Stimulated activated effector memory CD8-positive, alpha-beta T cell treated with anti-CD3 and anti-CD28 coated beads, Interleukin-12 subunit alpha, Interleukin-12 subunit beta, amount 100 ng/mL, for 72 hours (primary cell): ENCODE measurements at regions not wholly inside any gene's neighbourhood (a gene's known extent, or its start where the extent isn't known, plus 50 kb on each side); places are given as distances from the start of the nearest gene placed in this dataset.

Experiments used
- ATAC-seq: fragments of 150-1000 bp; cut with Tn5 transposase; 2 replicates; pipeline ENCODE4 v1.10.0; 2021
- DNase-seq, 2 donors: peaks; one replicate each; pipeline ENCODE4 v3.0.0; 2021 to 2022; ENCODE audit warnings: low spot score in 2 of 2
- H3K27ac Mint-ChIP-seq: one replicate; pipeline ENCODE4 v1.8.0; 2022; ENCODE audit warnings: mild to moderate bottlenecking, mixed read lengths
- H3K36me3 Mint-ChIP-seq: one replicate; pipeline ENCODE4 v1.8.0; 2022; ENCODE audit warnings: mild to moderate bottlenecking, mixed read lengths
- H3K4me1 Mint-ChIP-seq: one replicate; pipeline ENCODE4 v1.8.0; 2022; ENCODE audit warnings: mixed read lengths
- H3K4me3 Mint-ChIP-seq: one replicate; pipeline ENCODE4 v1.8.0; 2022; ENCODE audit warnings: mild to moderate bottlenecking, mixed read lengths
- H3K9me3 Mint-ChIP-seq: one replicate; pipeline ENCODE4 v1.8.0; 2022; ENCODE audit warnings: mixed read lengths

GRCh38 chr4:78684325-78685079, 91.6 kb upstream of the BMP2K start:
- no peak for DNase-seq
- H3K4me1 Mint-ChIP-seq, result no peaks in the 10 kb centered on the region
- no peak overlapping the region for H3K27ac Mint-ChIP-seq
- no peaks in the 10 kb centered on the region for H3K9me3 Mint-ChIP-seq
- ATAC-seq, result no peak
- H3K36me3 Mint-ChIP-seq, result no peaks in the 10 kb centered on the region
- H3K4me3 Mint-ChIP-seq, result no peak overlapping the region

GRCh38 chr4:78687818-78688217, 88.3 kb upstream of the BMP2K start:
- no peak for DNase-seq
- ATAC-seq, result no peak
- Mint-ChIP-seq H3K27ac (no peak overlapping the region), H3K4me1 (no peaks in the 10 kb centered on the region), H3K36me3 (no peaks in the 10 kb centered on the region), H3K9me3 (no peaks in the 10 kb centered on the region), H3K4me3 (no peak overlapping the region)

- Mint-ChIP-seq H3K4me1 (no peaks in the 10 kb centered on the region), H3K27ac (no peak overlapping the region), H3K9me3 (no peaks in the 10 kb centered on the region), H3K36me3 (no peaks in the 10 kb centered on the region), H3K4me3 (no peak overlapping the region)
- DNase-seq (no peak), ATAC-seq (no peak)
These were observed 87.8 kb upstream of the BMP2K start for GRCh38 chr4:78688366-78688765.

- Mint-ChIP-seq H3K9me3 (no peaks in the 10 kb centered on the region), H3K27ac (no peak overlapping the region), H3K36me3 (no peaks in the 10 kb centered on the region), H3K4me1 (no peaks in the 10 kb centered on the region), H3K4me3 (no peak overlapping the region)
- ATAC-seq, result no peak
- no peak for DNase-seq
These were observed 86.9 kb upstream of the BMP2K start for GRCh38 chr4:78689261-78689660.

- no peaks in the 10 kb centered on the region for H3K36me3 Mint-ChIP-seq
- ATAC-seq, result no peak
- H3K9me3 Mint-ChIP-seq, result no peaks in the 10 kb centered on the region
- no peak for DNase-seq
- H3K27ac Mint-ChIP-seq, result no peak overlapping the region
- H3K4me3 Mint-ChIP-seq, result no peak overlapping the region
- no peaks in the 10 kb centered on the region for H3K4me1 Mint-ChIP-seq
These were observed 86.3 kb upstream of the BMP2K start for GRCh38 chr4:78689700-78690323.

GRCh38 chr4:78691334-78691754, 84.8 kb upstream of the BMP2K start:
- ATAC-seq, result no peak
- no peaks in the 10 kb centered on the region for H3K36me3 Mint-ChIP-seq
- H3K4me1 Mint-ChIP-seq, result no peaks in the 10 kb centered on the region
- no peak overlapping the region for H3K4me3 Mint-ChIP-seq
- no peak overlapping the region for H3K27ac Mint-ChIP-seq
- no peaks in the 10 kb centered on the region for H3K9me3 Mint-ChIP-seq
- no peak for DNase-seq

GRCh38 chr4:78691971-78692821, 84.0 kb upstream of the BMP2K start:
- no peaks in the 10 kb centered on the region for H3K36me3 Mint-ChIP-seq
- DNase-seq, result no peak
- no peaks in the 10 kb centered on the region for H3K4me1 Mint-ChIP-seq
- peak; percentile 45 for ATAC-seq
- no peaks in the 10 kb centered on the region for H3K9me3 Mint-ChIP-seq
- H3K27ac Mint-ChIP-seq, result no peak overlapping the region
- H3K4me3 Mint-ChIP-seq, result no peak overlapping the region

GRCh38 chr4:78692822-78693170, 83.4 kb upstream of the BMP2K start:
- ATAC-seq, result peak; percentile 43
- H3K4me3 Mint-ChIP-seq, result no peak overlapping the region
- no peaks in the 10 kb centered on the region for H3K36me3 Mint-ChIP-seq
- no peak for DNase-seq
- H3K9me3 Mint-ChIP-seq, result no peaks in the 10 kb centered on the region
- no peak overlapping the region for H3K27ac Mint-ChIP-seq
- no peaks in the 10 kb centered on the region for H3K4me1 Mint-ChIP-seq

- ATAC-seq (no peak), DNase-seq (no peak)
- Mint-ChIP-seq H3K4me1 (no peaks in the 10 kb centered on the region), H3K36me3 (no peaks in the 10 kb centered on the region), H3K4me3 (no peak overlapping the region), H3K27ac (no peak overlapping the region), H3K9me3 (no peaks in the 10 kb centered on the region)
These were observed 82.2 kb upstream of the BMP2K start for GRCh38 chr4:78693777-78694456.

- DNase-seq, result no peak
- Mint-ChIP-seq H3K4me1 (no peaks in the 10 kb centered on the region), H3K36me3 (no peaks in the 10 kb centered on the region), H3K4me3 (no peak overlapping the region), H3K27ac (no peak overlapping the region), H3K9me3 (no peaks in the 10 kb centered on the region)
- no peak for ATAC-seq
These were observed 81.7 kb upstream of the BMP2K start for GRCh38 chr4:78694457-78694787.

GRCh38 chr4:78695910-78696309, 80.2 kb upstream of the BMP2K start:
- Mint-ChIP-seq H3K27ac (no peak overlapping the region), H3K9me3 (no peaks in the 10 kb centered on the region), H3K4me3 (no peak overlapping the region), H3K36me3 (no peaks in the 10 kb centered on the region), H3K4me1 (no peaks in the 10 kb centered on the region)
- DNase-seq (no peak), ATAC-seq (no peak)

GRCh38 chr4:78703079-78703478, 73.1 kb upstream of the BMP2K start:
- DNase-seq (no peak), ATAC-seq (no peak)
- Mint-ChIP-seq H3K9me3 (peaks cover 5% of the 10 kb centered on the region), H3K27ac (no peak overlapping the region), H3K4me3 (no peak overlapping the region), H3K4me1 (no peaks in the 10 kb centered on the region), H3K36me3 (no peaks in the 10 kb centered on the region)

- ATAC-seq, result no peak
- H3K4me3 Mint-ChIP-seq, result no peak overlapping the region
These were observed 71.8 kb upstream of the BMP2K start for GRCh38 chr4:78704317-78704716.

GRCh38 chr4:78704981-78705683, 71.0 kb upstream of the BMP2K start:
- ATAC-seq, result no peak
- H3K4me3 Mint-ChIP-seq, result no peak overlapping the region
- peaks cover 5% of the 10 kb centered on the region for H3K9me3 Mint-ChIP-seq
- H3K27ac Mint-ChIP-seq, result no peak overlapping the region
- DNase-seq, result no peak
- H3K4me1 Mint-ChIP-seq, result no peaks in the 10 kb centered on the region
- no peaks in the 10 kb centered on the region for H3K36me3 Mint-ChIP-seq

More at GRCh38 chr4:78704317-78704716, 71.8 kb upstream of the BMP2K start:
- Mint-ChIP-seq H3K27ac (no peak overlapping the region), H3K36me3 (no peaks in the 10 kb centered on the region), H3K4me1 (no peaks in the 10 kb centered on the region), H3K9me3 (peaks cover 5% of the 10 kb centered on the region)
- no peak for DNase-seq

GRCh38 chr4:78706302-78706701, 69.8 kb upstream of the BMP2K start:
- H3K9me3 Mint-ChIP-seq, result peaks cover 5% of the 10 kb centered on the region
- ATAC-seq (no peak), DNase-seq (no peak)
- no peaks in the 10 kb centered on the region for H3K4me1 Mint-ChIP-seq
- no peak overlapping the region for H3K4me3 Mint-ChIP-seq
- H3K27ac Mint-ChIP-seq, result no peak overlapping the region
- H3K36me3 Mint-ChIP-seq, result no peaks in the 10 kb centered on the region
